ENCODE measurements at regions not wholly inside any gene's neighbourhood (a gene's known extent, or its start where the extent isn't known, plus 50 kb on each side); places are given as distances from the start of the nearest gene placed in this dataset.

DNA sequence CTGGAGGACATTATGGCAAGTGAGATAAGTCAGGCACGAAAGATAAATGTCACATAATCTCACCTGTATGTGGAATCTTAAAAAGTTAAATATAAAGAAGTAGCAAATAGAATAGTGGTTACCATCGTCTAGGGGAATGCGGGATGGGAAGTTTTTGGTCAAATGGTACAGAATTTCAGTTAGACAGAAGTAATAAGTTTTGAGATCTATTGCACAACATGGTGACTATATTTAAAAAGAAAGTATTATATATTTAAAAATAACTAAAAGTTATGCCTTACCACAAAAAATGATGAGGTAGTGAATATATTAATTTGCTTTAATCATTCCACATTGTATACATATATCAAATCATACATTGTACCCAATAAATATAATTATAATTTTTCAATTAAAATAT, 106.2 kb upstream of the BRINP3 start:
- TF ChIP-seq, protein P1, sequence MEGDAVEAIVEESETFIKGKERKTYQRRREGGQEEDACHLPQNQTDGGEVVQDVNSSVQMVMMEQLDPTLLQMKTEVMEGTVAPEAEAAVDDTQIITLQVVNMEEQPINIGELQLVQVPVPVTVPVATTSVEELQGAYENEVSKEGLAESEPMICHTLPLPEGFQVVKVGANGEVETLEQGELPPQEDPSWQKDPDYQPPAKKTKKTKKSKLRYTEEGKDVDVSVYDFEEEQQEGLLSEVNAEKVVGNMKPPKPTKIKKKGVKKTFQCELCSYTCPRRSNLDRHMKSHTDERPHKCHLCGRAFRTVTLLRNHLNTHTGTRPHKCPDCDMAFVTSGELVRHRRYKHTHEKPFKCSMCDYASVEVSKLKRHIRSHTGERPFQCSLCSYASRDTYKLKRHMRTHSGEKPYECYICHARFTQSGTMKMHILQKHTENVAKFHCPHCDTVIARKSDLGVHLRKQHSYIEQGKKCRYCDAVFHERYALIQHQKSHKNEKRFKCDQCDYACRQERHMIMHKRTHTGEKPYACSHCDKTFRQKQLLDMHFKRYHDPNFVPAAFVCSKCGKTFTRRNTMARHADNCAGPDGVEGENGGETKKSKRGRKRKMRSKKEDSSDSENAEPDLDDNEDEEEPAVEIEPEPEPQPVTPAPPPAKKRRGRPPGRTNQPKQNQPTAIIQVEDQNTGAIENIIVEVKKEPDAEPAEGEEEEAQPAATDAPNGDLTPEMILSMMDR (IDR thresholded peaks at IDR 0.05; ENCODE audit: insufficient read depth, low read depth, low read length) = no peak
- no peak for TF ChIP-seq EZH2 (IDR thresholded peaks at IDR 0.05; ENCODE audit: insufficient read depth, low read length)
